ENCODE measurements at regions not wholly inside any gene's neighbourhood (a gene's known extent, or its start where the extent isn't known, plus 50 kb on each side); places are given as distances from the start of the nearest gene placed in this dataset.

GRCh38 chr4:12071316-12071715, 642.6 kb upstream of the HS3ST1 start (continued):
- no peak for TF ChIP-seq HDAC6 (IDR thresholded peaks at IDR 0.05; ENCODE audit: low read depth, low read length)
- TF ChIP-seq SP2 (IDR thresholded peaks at IDR 0.05; ENCODE audit: low read length), result no peak
- no peak for TF ChIP-seq CBX5 (IDR thresholded peaks at IDR 0.05; ENCODE audit: low read depth, low read length)
- no peak for TF ChIP-seq BRCA1 (IDR thresholded peaks at IDR 0.05; ENCODE audit: low read depth, low read length)
- TF ChIP-seq EP300 (IDR thresholded peaks at IDR 0.05; ENCODE audit: borderline replicate concordance in 1 of 2, low read depth in 2 of 2, low read length in 2 of 2), result no peak
